ENCODE measurements at regions not wholly inside any gene's neighbourhood (a gene's known extent, or its start where the extent isn't known, plus 50 kb on each side); places are given as distances from the start of the nearest gene placed in this dataset.

- DNase-seq (ENCODE audit: low spot score): no peak
Measured at GRCh38 chr6:126419901-126420300, 80.0 kb downstream of the CENPW start.

DNA sequence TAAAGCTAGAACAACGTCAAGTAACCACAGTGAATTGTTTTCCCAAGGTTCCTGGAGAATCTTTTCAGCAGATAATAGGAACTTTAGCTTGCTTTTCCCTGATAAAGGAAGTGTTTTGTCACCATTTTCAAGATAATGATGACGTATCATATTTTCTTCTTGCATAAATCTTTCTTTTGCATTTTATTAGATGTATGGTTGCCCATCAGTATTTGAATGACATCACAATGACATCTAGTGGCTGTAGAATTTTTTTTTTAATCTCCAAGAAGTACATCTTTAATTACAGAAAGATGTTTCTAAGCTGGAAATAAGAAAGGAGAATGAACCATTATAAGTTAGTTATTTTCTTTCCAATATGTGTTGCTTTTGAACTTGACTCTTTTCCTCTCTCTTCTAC, 83.0 kb downstream of the CENPW start:
- no peak for DNase-seq (ENCODE audit: low spot score)

DNA sequence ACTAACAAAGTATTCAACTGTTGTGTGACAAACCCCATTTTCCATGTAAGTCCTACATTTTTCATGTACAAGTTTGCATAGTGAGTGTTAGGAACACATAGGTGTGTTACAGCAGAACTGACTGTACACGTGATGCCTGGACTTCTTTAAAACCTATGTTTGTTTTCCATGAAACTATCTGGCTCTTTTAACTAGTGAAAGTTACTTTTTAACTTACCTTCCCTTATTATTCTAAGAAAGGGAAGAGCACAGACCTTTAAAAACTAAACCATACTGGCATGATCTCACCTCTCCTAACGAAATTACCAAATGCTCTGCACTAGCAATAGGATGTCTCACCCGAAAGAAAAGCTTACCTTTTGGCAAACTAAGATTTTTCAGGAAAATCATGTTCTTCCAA, 87.8 kb downstream of the CENPW start:
- no peak for DNase-seq (ENCODE audit: low spot score)

- DNase-seq (ENCODE audit: low spot score): no peak
Measured at GRCh38 chr6:126429866-126430265, 90.0 kb downstream of the CENPW start.

DNA sequence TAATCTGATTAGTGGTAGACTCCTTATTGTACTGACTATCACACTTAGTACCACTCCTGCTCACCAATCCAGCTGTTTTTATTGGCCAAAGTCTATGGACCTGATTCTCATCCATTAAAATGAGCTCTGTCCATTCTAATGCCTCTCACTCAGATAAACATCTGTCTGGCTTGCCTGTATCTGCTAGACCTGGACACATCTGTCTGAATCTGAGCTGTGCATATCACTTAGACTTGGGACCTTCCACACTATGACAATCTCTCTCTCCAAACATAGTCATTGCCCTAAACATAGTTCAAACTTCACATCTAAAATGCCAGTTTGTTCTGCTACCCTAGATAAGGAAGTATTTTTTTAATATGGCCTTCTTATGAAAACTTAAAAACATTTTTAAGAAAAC, 92.6 kb downstream of the CENPW start:
- no peak for DNase-seq (ENCODE audit: low spot score)

- peak; percentile 1 for DNase-seq (ENCODE audit: low spot score)
Measured at GRCh38 chr6:126433927-126434326, 94.0 kb downstream of the CENPW start.

DNA sequence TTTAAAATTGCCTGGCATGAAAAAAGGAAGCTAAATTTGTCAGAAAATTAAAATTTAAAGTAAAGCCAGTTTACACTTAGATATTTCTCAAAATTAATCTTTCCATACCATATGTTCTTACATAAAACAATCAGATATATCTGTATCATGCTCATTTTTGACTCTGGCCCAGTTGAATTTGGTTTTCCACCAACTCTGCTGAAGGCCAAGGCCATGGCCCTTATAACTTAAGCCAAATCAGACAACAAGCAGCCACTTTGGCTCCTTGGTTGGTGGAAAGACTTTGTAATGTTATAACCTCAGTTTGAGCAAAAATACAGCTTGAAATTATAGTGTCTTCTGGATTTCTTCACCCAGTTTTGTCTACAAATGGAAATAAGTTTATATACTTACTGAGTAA, 97.3 kb downstream of the CENPW start:
- no peak for DNase-seq (ENCODE audit: low spot score)

- DNase-seq (ENCODE audit: low spot score): no peak
Measured at GRCh38 chr6:126439040-126439439, 99.1 kb downstream of the CENPW start.

DNA sequence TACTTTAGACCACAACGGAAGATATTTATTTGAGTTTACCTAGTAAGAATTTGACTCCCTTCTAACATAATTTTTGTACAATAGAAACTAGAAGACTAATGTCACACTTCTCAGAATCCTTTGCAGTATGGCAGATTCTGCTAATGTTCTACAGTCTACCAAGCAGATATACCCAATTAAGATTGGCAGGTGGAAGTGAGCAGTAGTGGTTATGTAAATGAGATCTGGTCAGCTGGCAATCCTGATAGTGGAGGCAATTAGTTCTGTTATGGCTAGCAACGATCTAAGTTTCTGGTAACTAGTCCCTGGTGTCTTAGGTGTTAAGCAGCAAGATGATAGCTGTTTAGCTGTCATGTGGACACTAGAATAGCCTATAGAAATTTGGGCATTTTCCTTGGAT, 101.0 kb downstream of the CENPW start:
- DNase-seq (ENCODE audit: low spot score): no peak

- no peak for DNase-seq (ENCODE audit: low spot score)
Measured at GRCh38 chr6:126444659-126445273, 104.9 kb downstream of the CENPW start.

- no peak for DNase-seq (ENCODE audit: low spot score)
Measured at GRCh38 chr6:126446248-126446647, 106.3 kb downstream of the CENPW start.

GRCh38 chr6:126447367-126447766, 107.5 kb downstream of the CENPW start:
- DNase-seq (ENCODE audit: low spot score): no peak

- DNase-seq (ENCODE audit: low spot score): no peak
Measured at GRCh38 chr6:126461045-126461444, 121.1 kb downstream of the CENPW start.

- no peak for DNase-seq (ENCODE audit: low spot score)
Measured at GRCh38 chr6:126464245-126464644, 124.3 kb downstream of the CENPW start.

DNA sequence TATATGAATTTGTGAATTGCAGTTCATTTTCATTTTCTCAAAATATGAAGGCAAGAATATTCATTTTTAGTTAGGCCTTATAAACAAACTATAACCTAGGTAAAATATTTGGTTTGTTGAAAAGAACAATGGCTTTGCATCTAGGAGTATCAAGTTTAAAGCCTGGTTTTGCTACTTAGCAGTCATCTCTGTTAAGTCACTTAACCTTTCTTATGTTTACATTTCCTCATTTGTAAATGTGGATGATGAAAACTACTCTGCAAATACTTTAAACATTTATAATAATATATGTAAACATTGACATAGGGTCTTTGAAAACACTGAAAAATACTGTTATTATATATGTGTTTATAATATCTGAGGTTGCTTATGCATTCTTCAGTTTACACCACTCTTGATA, 135.5 kb downstream of the CENPW start:
- no peak for DNase-seq (ENCODE audit: low spot score)

DNA sequence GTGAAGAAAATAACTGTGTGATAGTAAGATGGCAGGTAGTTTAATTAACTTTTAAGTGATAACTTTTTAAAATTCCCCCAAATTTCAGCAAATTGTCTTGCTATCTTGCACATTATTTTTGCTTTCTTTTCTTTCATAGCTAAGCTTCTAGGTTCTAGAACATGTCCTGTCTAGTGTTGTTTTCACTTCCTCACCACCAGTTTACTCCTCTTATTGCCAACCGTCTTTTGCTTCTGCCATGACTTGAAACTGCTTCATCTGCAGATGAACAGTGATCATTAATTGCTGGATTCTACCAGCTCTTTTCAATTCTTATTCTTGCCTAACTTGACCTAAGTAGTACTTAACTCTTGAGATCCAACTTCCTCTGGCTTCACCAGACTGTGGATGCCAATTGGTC, 137.8 kb downstream of the CENPW start:
- no peak for DNase-seq (ENCODE audit: low spot score)

GRCh38 chr6:126480268-126480667, 140.4 kb downstream of the CENPW start:
- DNase-seq (ENCODE audit: low spot score): no peak

GRCh38 chr6:126481319-126481718, 141.4 kb downstream of the CENPW start:
- no peak for DNase-seq (ENCODE audit: low spot score)

GRCh38 chr6:126504792-126505191, 164.9 kb downstream of the CENPW start:
- DNase-seq (ENCODE audit: low spot score): no peak

DNA sequence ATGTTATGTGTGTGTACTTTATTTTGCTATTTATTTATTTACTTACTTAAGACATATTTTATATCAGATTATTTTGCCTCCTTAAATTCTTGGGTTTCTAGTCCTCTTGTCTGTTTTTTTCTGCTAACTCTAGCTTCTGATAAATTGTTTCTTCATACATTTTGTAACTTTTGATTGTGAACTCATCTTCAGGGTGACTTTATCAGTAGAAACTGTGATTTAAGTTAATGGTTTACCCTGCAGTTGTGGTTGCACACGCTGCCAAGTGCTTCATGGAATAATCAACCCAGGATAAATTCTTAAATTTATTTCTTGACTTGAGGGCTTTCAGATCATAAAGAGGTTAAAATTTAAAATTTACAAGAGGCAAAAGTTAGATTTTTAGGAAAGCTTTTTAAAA, 173.3 kb downstream of the CENPW start:
- no peak for DNase-seq (ENCODE audit: low spot score)

DNA sequence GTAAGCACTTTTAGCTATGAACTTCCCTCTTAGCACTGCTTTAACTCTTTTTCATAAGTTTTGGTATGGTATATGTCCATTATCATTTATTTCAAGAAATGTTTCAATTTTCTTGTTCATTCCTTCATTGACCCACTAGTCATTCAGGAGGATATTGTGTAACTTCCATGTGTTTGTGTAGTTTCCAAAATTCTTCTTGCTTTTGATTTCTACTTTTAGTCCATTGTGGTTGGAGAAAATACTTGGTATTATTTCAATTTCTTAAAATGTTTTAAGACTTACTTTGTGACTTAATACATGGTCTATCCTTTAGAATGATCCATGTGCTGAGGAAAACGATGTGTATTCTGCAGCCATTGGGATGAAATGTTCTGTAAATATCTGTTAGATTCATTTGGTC, 176.5 kb downstream of the CENPW start:
- no peak for DNase-seq (ENCODE audit: low spot score)

GRCh38 chr6:126524811-126525326, 185.0 kb downstream of the CENPW start:
- DNase-seq (ENCODE audit: low spot score): no peak

GRCh38 chr6:126526547-126526946, 186.6 kb downstream of the CENPW start:
- DNase-seq (ENCODE audit: low spot score): no peak

- no peak for DNase-seq (ENCODE audit: low spot score)
Measured at GRCh38 chr6:126526996-126527606, 187.2 kb downstream of the CENPW start.
